ENCODE measurements at regions not wholly inside any gene's neighbourhood (a gene's known extent, or its start where the extent isn't known, plus 50 kb on each side); places are given as distances from the start of the nearest gene placed in this dataset.

GRCh38 chr13:89733829-89734228, 1613.7 kb upstream of the MIR17HG start:
- no peak for TF ChIP-seq CTCF (IDR thresholded peaks at IDR 0.05; ENCODE audit: borderline replicate concordance)
- no peaks in the 10 kb centered on the region for H3K36me3 ChIP-seq
- no peak overlapping the region for H3K4me3 ChIP-seq
- H3K27me3 ChIP-seq (ENCODE audit: low read depth): no peaks in the 10 kb centered on the region
- H3K27ac ChIP-seq (replicated peaks): no peak overlapping the region
- no peaks in the 10 kb centered on the region for H3K4me1 ChIP-seq
- H3K9me3 ChIP-seq (replicated peaks): no peaks in the 10 kb centered on the region
- no peak for DNase-seq
- intact Hi-C loops (cut with micrococcal nuclease): no loop called here

DNA sequence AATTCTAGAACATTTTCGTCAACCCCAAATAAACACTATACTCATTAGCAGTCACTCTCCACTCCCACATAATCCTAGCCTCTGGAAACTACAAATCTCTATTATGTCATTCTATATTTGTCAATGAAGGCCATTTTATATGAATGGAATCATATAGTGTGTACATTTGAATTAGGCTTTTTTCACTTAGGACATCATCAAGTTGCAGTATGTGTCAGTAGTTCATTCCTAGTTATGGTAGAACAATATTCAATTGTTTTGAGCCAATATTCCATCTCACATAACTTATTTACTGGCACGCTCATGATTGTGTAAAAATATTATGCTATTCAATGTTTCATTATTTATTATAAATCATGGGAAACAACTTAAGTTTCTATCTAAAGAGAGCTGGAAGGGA, 1610.4 kb upstream of the MIR17HG start:
- intact Hi-C loops (cut with micrococcal nuclease): no loop called here
- Histone ChIP-seq H3K4me1 (no peaks in the 10 kb centered on the region), H3K27me3 (ENCODE audit: low read depth) (no peaks in the 10 kb centered on the region), H3K36me3 (no peaks in the 10 kb centered on the region), H3K4me3 (no peak overlapping the region), H3K9me3 (replicated peaks) (no peaks in the 10 kb centered on the region), H3K27ac (replicated peaks) (no peak overlapping the region)
- no peak for TF ChIP-seq CTCF (IDR thresholded peaks at IDR 0.05; ENCODE audit: borderline replicate concordance)
- no peak for DNase-seq

DNA sequence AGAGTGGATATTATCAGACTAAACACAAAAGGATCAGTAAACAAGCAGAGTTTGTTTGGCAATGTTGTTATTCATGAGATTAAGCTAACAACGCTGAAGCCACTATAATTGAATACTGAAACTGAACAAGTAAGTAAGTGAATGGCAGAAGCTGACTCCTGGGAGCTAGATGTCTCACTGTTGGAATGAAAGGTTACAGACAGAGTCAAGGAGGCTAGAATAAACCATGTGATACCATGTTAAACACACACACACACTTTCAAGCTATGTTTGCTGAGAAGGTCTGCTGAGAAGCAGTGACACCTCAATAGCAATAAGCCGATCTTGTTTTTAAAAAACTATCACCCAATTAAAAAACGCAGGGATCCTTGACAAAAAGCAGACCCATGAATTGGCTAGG, 1609.4 kb upstream of the MIR17HG start:
- Histone ChIP-seq H3K4me1 (no peaks in the 10 kb centered on the region), H3K36me3 (no peaks in the 10 kb centered on the region), H3K27me3 (ENCODE audit: low read depth) (no peaks in the 10 kb centered on the region), H3K27ac (replicated peaks) (no peak overlapping the region), H3K4me3 (no peak overlapping the region), H3K9me3 (replicated peaks) (no peaks in the 10 kb centered on the region)
- no peak for DNase-seq
- intact Hi-C loops (cut with micrococcal nuclease): no loop called here
- no peak for TF ChIP-seq CTCF (IDR thresholded peaks at IDR 0.05; ENCODE audit: borderline replicate concordance)

DNA sequence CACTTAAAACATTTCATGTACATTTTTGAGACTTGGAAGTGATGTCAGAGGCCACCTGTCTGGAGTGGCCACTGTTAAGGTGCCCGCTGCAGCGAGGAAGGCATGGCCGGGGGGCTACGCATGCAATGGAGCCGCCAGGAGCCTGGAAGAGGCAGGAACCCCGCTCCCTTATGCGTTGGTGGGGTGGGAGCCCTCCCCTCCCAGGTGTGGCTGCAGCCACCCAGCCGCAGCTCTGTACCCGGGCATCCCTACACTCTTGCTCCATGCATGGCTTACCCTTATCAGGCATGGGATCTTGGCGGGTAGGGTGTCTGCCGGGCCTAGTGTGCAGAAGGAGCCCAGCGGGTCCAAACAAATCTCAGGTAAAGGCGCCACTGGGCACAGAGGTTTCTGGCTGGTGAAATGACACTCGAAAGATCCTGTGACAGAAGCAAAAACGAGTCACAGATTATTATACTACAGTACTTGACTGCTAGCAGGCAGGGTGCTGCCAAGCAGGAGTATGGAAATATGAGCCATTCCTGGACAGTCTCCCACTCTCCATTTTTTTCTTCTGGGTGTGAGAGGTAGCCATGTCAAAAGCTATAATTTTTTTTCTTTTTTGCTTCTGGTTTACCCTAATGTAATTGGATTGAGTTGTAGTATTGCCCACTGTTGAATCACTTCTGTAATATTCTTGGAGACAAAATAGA, 1606.3 kb upstream of the MIR17HG start:
- no peak for DNase-seq
- H3K4me3 ChIP-seq: no peak overlapping the region
- no peaks in the 10 kb centered on the region for H3K27me3 ChIP-seq (ENCODE audit: low read depth)
- no peak for TF ChIP-seq CTCF (IDR thresholded peaks at IDR 0.05; ENCODE audit: borderline replicate concordance)
- H3K9me3 ChIP-seq (replicated peaks): no peaks in the 10 kb centered on the region
- H3K4me1 ChIP-seq: no peaks in the 10 kb centered on the region
- H3K36me3 ChIP-seq: no peaks in the 10 kb centered on the region
- intact Hi-C loops (cut with micrococcal nuclease): no loop called here
- H3K27ac ChIP-seq (replicated peaks): no peak overlapping the region

DNA sequence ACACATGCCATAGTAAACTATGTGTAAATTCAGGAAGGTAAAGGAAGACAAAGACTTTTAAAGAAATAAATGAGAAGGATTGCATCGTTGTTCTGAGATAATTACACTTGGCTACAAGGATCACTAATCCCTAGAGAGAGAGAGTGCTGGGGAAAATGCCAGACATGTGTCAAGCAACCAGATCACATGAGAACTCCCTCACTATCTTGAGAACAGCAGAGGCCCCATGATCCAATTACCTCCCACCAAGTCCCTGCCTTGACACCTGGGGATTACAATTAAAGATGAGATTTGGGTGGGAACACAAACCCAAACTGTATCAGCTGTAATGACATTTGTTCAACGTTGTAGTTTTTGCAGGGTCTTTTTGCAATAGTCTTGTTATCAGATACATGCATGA, 1600.9 kb upstream of the MIR17HG start:
- no peak for TF ChIP-seq CTCF (IDR thresholded peaks at IDR 0.05; ENCODE audit: borderline replicate concordance)
- no peaks in the 10 kb centered on the region for H3K36me3 ChIP-seq

More for the DNA sequence above, 1600.9 kb upstream of the MIR17HG start:
- Histone ChIP-seq H3K4me3 (no peak overlapping the region), H3K4me1 (no peaks in the 10 kb centered on the region), H3K27ac (replicated peaks) (no peak overlapping the region), H3K27me3 (ENCODE audit: low read depth) (no peaks in the 10 kb centered on the region), H3K9me3 (replicated peaks) (no peaks in the 10 kb centered on the region)
- DNase-seq: no peak
- intact Hi-C loops (cut with micrococcal nuclease): no loop called here

All from left ventricle myocardium inferior (tissue), 1 donor.